ENCODE measurements at regions not wholly inside any gene's neighbourhood (a gene's known extent, or its start where the extent isn't known, plus 50 kb on each side); places are given as distances from the start of the nearest gene placed in this dataset.

DNA sequence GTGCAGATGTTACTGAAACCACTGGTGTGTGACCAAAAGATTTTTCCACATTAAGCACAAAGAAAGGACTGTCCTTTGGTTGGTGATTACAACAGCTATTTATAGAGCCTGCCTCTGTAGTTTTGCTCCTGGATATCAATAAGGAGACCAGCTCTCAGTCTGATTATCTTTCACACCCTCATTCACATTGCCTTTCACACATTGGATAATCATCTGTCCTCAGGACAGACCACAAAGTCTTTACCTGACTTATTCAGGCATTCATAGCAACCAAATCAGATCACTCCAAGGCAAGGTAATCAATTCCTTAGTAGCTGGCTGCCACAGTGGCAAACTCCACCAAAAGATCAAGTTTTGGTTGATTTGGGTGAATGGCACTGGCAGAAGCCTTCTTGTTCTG, 59.6 kb upstream of the CPSF6 start:
- TF ChIP-seq, protein P1, sequence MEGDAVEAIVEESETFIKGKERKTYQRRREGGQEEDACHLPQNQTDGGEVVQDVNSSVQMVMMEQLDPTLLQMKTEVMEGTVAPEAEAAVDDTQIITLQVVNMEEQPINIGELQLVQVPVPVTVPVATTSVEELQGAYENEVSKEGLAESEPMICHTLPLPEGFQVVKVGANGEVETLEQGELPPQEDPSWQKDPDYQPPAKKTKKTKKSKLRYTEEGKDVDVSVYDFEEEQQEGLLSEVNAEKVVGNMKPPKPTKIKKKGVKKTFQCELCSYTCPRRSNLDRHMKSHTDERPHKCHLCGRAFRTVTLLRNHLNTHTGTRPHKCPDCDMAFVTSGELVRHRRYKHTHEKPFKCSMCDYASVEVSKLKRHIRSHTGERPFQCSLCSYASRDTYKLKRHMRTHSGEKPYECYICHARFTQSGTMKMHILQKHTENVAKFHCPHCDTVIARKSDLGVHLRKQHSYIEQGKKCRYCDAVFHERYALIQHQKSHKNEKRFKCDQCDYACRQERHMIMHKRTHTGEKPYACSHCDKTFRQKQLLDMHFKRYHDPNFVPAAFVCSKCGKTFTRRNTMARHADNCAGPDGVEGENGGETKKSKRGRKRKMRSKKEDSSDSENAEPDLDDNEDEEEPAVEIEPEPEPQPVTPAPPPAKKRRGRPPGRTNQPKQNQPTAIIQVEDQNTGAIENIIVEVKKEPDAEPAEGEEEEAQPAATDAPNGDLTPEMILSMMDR (tag by site-specific recombination; IDR thresholded peaks at IDR 0.05): no peak
- no peak for TF ChIP-seq ZNF274 (IDR thresholded peaks at IDR 0.05; ENCODE audit: low read length)
- TF ChIP-seq ZNF274 (tag by site-specific recombination; IDR thresholded peaks at IDR 0.05; ENCODE audit: borderline replicate concordance): no peak
- no peak for TF ChIP-seq HOXD13 (CRISPR knock-in tag; IDR thresholded peaks at IDR 0.05; ENCODE audit: borderline replicate concordance)

Data from HEK293 (cell line).